Fibroblast of lung (primary cell): ENCODE measurements at regions not wholly inside any gene's neighbourhood (a gene's known extent, or its start where the extent isn't known, plus 50 kb on each side); places are given as distances from the start of the nearest gene placed in this dataset.

ENCODE experiments used
- DNase-seq, 2 donors: peaks; one replicate each; pipeline versions ENCODE4 v3.0.0 to v3.0.0-alpha.2; 2010; ENCODE audit warnings: low read depth in 2 of 2
- H2AFZ ChIP-seq: 2 replicates; pipeline ENCODE4 v1.5.1; 2012; ENCODE audit warnings: low read length, control low read depth, inconsistent platforms
- H3K27ac ChIP-seq: 2 replicates; pipeline ENCODE4 v1.5.1; 2011; ENCODE audit warnings: low read length, control low read depth; ENCODE audit not compliant: insufficient read depth
- H3K27me3 ChIP-seq: 2 replicates; pipeline ENCODE4 v1.5.1; 2011; ENCODE audit warnings: mild to moderate bottlenecking, low read length; ENCODE audit not compliant: control insufficient read depth, insufficient read depth
- H3K36me3 ChIP-seq: 2 replicates; pipeline ENCODE4 v1.5.1; 2011; ENCODE audit warnings: low read length; ENCODE audit not compliant: control insufficient read depth, insufficient read depth
- H3K4me1 ChIP-seq: 2 replicates; pipeline ENCODE4 v1.5.1; 2011; ENCODE audit warnings: low read length; ENCODE audit not compliant: control insufficient read depth, insufficient read depth; ENCODE audit errors: extremely low read depth
- H3K4me2 ChIP-seq: 2 replicates; pipeline ENCODE4 v1.5.1; 2011; ENCODE audit warnings: low read length, control low read depth; ENCODE audit not compliant: insufficient read depth; ENCODE audit errors: extremely low read depth
- H3K4me3 ChIP-seq, 4 experiments: fragments of 200-600 bp in 1 of 4; sonication (generic) in 1 of 4; replicated peaks in 1 of 4; 2 replicates each; pipeline ENCODE4 v1.5.1; 2011 to 2016; ENCODE audit warnings: low read length in 4 of 4, low read depth in 3 of 4, mild to moderate bottlenecking in 3 of 4, control low read depth in 2 of 4, inconsistent platforms in 1 of 4, mixed read lengths in 1 of 4; ENCODE audit not compliant: insufficient read depth in 1 of 4; ENCODE audit errors: control extremely low read depth in 1 of 4
- H3K79me2 ChIP-seq: 2 replicates; pipeline ENCODE4 v1.5.1; 2012; ENCODE audit warnings: mild to moderate bottlenecking, low read length, inconsistent platforms; ENCODE audit not compliant: control insufficient read depth, insufficient read depth
- H3K9ac ChIP-seq: 2 replicates; pipeline ENCODE4 v1.5.1; 2011; ENCODE audit warnings: mild to moderate bottlenecking, low read length, control low read depth; ENCODE audit not compliant: insufficient read depth
- H3K9me3 ChIP-seq: 2 replicates; pipeline ENCODE4 v1.5.1; 2012; ENCODE audit warnings: low read depth, low read length; ENCODE audit not compliant: control insufficient read depth, insufficient read depth
- H4K20me1 ChIP-seq: 2 replicates; pipeline ENCODE4 v1.5.1; 2011; ENCODE audit warnings: low read length; ENCODE audit not compliant: control insufficient read depth, insufficient read depth; ENCODE audit errors: extremely low read depth
- EZH2 ChIP-seq: IDR thresholded peaks from 2 replicates; pipeline ENCODE4 v1.5.1; 2012; ENCODE audit warnings: low read length, control low read depth, mild to moderate bottlenecking; ENCODE audit errors: missing control alignments
- TF ChIP-seq, protein P1 (sequence below), 2 donors: IDR thresholded peaks in 1 of 2; conservative IDR thresholded peaks in 1 of 2; 1 replicate in 1 of 2; 2 replicates in 1 of 2; pipeline ENCODE4 v1.5.1; 2011 to 2012; ENCODE audit warnings: low read length in 2 of 2, control low read depth in 1 of 2, inconsistent platforms in 1 of 2, low read depth in 1 of 2, mild to moderate bottlenecking in 1 of 2

GRCh38 chr1:30165116-30165515 is 558.3 kb downstream of the MATN1 start:
- no peak overlapping the region for H3K27ac ChIP-seq
- no peak for DNase-seq
- TF ChIP-seq, protein P1, sequence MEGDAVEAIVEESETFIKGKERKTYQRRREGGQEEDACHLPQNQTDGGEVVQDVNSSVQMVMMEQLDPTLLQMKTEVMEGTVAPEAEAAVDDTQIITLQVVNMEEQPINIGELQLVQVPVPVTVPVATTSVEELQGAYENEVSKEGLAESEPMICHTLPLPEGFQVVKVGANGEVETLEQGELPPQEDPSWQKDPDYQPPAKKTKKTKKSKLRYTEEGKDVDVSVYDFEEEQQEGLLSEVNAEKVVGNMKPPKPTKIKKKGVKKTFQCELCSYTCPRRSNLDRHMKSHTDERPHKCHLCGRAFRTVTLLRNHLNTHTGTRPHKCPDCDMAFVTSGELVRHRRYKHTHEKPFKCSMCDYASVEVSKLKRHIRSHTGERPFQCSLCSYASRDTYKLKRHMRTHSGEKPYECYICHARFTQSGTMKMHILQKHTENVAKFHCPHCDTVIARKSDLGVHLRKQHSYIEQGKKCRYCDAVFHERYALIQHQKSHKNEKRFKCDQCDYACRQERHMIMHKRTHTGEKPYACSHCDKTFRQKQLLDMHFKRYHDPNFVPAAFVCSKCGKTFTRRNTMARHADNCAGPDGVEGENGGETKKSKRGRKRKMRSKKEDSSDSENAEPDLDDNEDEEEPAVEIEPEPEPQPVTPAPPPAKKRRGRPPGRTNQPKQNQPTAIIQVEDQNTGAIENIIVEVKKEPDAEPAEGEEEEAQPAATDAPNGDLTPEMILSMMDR (conservative IDR thresholded peaks at IDR 0.05 in 1 of 2, IDR thresholded peaks at IDR 0.05 in 1 of 2; ENCODE audit: low read depth in 1 of 2, low read length in 2 of 2), result no peak
- no peak for TF ChIP-seq EZH2
- H3K9ac ChIP-seq, result no peak overlapping the region
- no peaks in the 10 kb centered on the region for H4K20me1 ChIP-seq
- no peak overlapping the region for H3K4me3 ChIP-seq
- no peaks in the 10 kb centered on the region for H3K4me1 ChIP-seq
- H3K9me3 ChIP-seq, result no peaks in the 10 kb centered on the region
- H3K36me3 ChIP-seq, result no peaks in the 10 kb centered on the region
- no peak overlapping the region for H3K4me2 ChIP-seq
- no peak overlapping the region for H2AFZ ChIP-seq
- no peaks in the 10 kb centered on the region for H3K79me2 ChIP-seq
- H3K27me3 ChIP-seq, result no peaks in the 10 kb centered on the region

- Histone ChIP-seq H3K4me1 (no peaks in the 10 kb centered on the region), H3K79me2 (no peaks in the 10 kb centered on the region), H3K27ac (no peak overlapping the region), H3K36me3 (no peaks in the 10 kb centered on the region), H3K9me3 (no peaks in the 10 kb centered on the region), H2AFZ (no peak overlapping the region), H3K4me2 (no peak overlapping the region), H3K4me3 (no peak overlapping the region), H4K20me1 (no peaks in the 10 kb centered on the region), H3K27me3 (no peaks in the 10 kb centered on the region), H3K9ac (no peak overlapping the region)
- TF ChIP-seq EZH2, result no peak
- TF ChIP-seq, protein P1 (conservative IDR thresholded peaks at IDR 0.05 in 1 of 2, IDR thresholded peaks at IDR 0.05 in 1 of 2; ENCODE audit: low read depth in 1 of 2, low read length in 2 of 2), result no peak
- no peak for DNase-seq
These were observed 558.7 kb downstream of the MATN1 start for GRCh38 chr1:30164693-30165092.

DNA sequence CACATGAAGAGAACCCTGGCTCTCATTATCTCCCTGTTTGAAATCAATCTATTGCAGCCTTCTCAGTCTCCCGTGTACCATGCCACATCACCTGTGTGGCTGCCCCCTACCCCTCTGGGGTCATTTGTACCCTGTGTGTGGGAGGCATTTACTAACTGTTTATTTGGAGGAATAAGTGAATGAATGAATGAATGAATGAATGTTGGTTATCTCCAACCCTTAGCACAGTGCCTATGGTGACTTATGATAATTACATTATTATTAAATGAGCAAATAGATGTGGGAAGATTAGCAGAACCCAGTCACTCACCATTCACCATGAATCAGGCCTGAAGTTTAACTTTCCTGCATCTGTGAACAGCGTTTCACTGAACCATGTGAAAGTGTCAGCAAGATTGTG is 560.8 kb downstream of the MATN1 start:
- no peaks in the 10 kb centered on the region for H4K20me1 ChIP-seq
- TF ChIP-seq, protein P1 (conservative IDR thresholded peaks at IDR 0.05 in 1 of 2, IDR thresholded peaks at IDR 0.05 in 1 of 2; ENCODE audit: low read depth in 1 of 2, low read length in 2 of 2), result no peak
- no peak for TF ChIP-seq EZH2
- no peaks in the 10 kb centered on the region for H3K9me3 ChIP-seq
- no peak overlapping the region for H3K4me2 ChIP-seq
- H2AFZ ChIP-seq, result no peak overlapping the region
- no peaks in the 10 kb centered on the region for H3K79me2 ChIP-seq
- H3K27me3 ChIP-seq, result no peaks in the 10 kb centered on the region
- no peak for DNase-seq
- H3K9ac ChIP-seq, result no peak overlapping the region
- no peaks in the 10 kb centered on the region for H3K4me1 ChIP-seq
- no peaks in the 10 kb centered on the region for H3K36me3 ChIP-seq
- no peak overlapping the region for H3K27ac ChIP-seq
- no peak overlapping the region for H3K4me3 ChIP-seq
